ENCODE measurements at regions not wholly inside any gene's neighbourhood (a gene's known extent, or its start where the extent isn't known, plus 50 kb on each side); places are given as distances from the start of the nearest gene placed in this dataset.
"Not testable (repeated sequence)": the region's sequence is repeated elsewhere in the genome, so short reads cannot be mapped to it uniquely, and the experiment has no call there.

- DNase-seq = no peak
Measured at GRCh38 chr5:115469904-115470516, 74.6 kb downstream of the FEM1C start.

GRCh38 chr5:115467628-115468027, 76.9 kb downstream of the FEM1C start:
- no peak for DNase-seq

GRCh38 chr5:115465431-115465830, 79.1 kb downstream of the FEM1C start:
- DNase-seq = no peak

GRCh38 chr5:115463983-115464382, 80.6 kb downstream of the FEM1C start:
- DNase-seq = no peak

GRCh38 chr5:115461506-115462290, 82.9 kb downstream of the FEM1C start:
- no peak for DNase-seq

- no peak for DNase-seq
Measured at GRCh38 chr5:115461093-115461492, 83.5 kb downstream of the FEM1C start.

- no peak for DNase-seq
Measured at GRCh38 chr5:115460472-115460871, 84.1 kb downstream of the FEM1C start.

- no peak for DNase-seq
Measured at GRCh38 chr5:115459855-115460341, 84.7 kb downstream of the FEM1C start.

- DNase-seq = no peak
Measured at GRCh38 chr5:115458416-115458815, 86.2 kb downstream of the FEM1C start.

- DNase-seq = no peak
Measured at GRCh38 chr5:115458003-115458409, 86.6 kb downstream of the FEM1C start.

- DNase-seq = no peak
Measured at GRCh38 chr5:115457571-115457970, 87.0 kb downstream of the FEM1C start.

- DNase-seq = no peak
Measured at GRCh38 chr5:115456539-115457040, 88.0 kb downstream of the FEM1C start.

- DNase-seq = no peak
Measured at GRCh38 chr5:115456056-115456455, 88.5 kb downstream of the FEM1C start.

- DNase-seq = no peak
Measured at GRCh38 chr5:115455301-115455707, 89.3 kb downstream of the FEM1C start.

GRCh38 chr5:115453391-115454095, 91.0 kb downstream of the FEM1C start:
- DNase-seq = no peak

- DNase-seq = no peak
Measured at GRCh38 chr5:115452536-115453235, 91.9 kb downstream of the FEM1C start.

GRCh38 chr5:115452083-115452482, 92.5 kb downstream of the FEM1C start:
- no peak for DNase-seq

GRCh38 chr5:115450741-115451140, 93.8 kb downstream of the FEM1C start:
- no peak for DNase-seq

- DNase-seq = not testable (repeated sequence)
Measured at GRCh38 chr5:115448630-115449029, 95.9 kb downstream of the FEM1C start.

- DNase-seq = no peak
Measured at GRCh38 chr5:115440782-115441451, 103.7 kb downstream of the FEM1C start.

- DNase-seq = no peak
Measured at GRCh38 chr5:115439639-115440038, 104.9 kb downstream of the FEM1C start.

GRCh38 chr5:115439042-115439441, 105.5 kb downstream of the FEM1C start:
- DNase-seq = no peak

Measured in NCI-H345 (cell line).